ENCODE measurements at regions not wholly inside any gene's neighbourhood (a gene's known extent, or its start where the extent isn't known, plus 50 kb on each side); places are given as distances from the start of the nearest gene placed in this dataset.

GRCh38 chr9:89839952-89840351, 235.1 kb downstream of the GADD45G start:
- Histone ChIP-seq H3K9me3 (no peaks in the 10 kb centered on the region), H3K27me3 (no peaks in the 10 kb centered on the region), H3K27ac (no peak overlapping the region), H3K36me3 (no peaks in the 10 kb centered on the region), H3K4me1 (peaks cover 0 to 23% of the 10 kb centered on the region in 2 donors), H3K4me3 (no peak overlapping the region)
- intact Hi-C loops (cut with DNase I) = no loop called here
- no peak for TF ChIP-seq CTCF (IDR thresholded peaks at IDR 0.05)
- ATAC-seq (peak; percentile 12), DNase-seq (no peak)

GRCh38 chr9:89841456-89841855, 236.6 kb downstream of the GADD45G start:
- intact Hi-C loops (cut with DNase I) = no loop called here
- H3K9me3 ChIP-seq = no peaks in the 10 kb centered on the region
- H3K4me1 ChIP-seq = peaks cover 0 to 31% of the 10 kb centered on the region in 2 donors
- H3K4me3 ChIP-seq = no peak overlapping the region
- no peak for ATAC-seq
- no peaks in the 10 kb centered on the region for H3K36me3 ChIP-seq
- no peaks in the 10 kb centered on the region for H3K27me3 ChIP-seq
- no peak overlapping the region for H3K27ac ChIP-seq
- TF ChIP-seq CTCF (IDR thresholded peaks at IDR 0.05) = no peak
- no peak for DNase-seq

GRCh38 chr9:89842267-89842768, 237.5 kb downstream of the GADD45G start:
- intact Hi-C loops (cut with DNase I) = no loop called here
- H3K27me3 ChIP-seq = no peaks in the 10 kb centered on the region
- H3K4me1 ChIP-seq = peaks cover 0 to 31% of the 10 kb centered on the region in 2 donors
- H3K9me3 ChIP-seq = no peaks in the 10 kb centered on the region
- TF ChIP-seq CTCF (IDR thresholded peaks at IDR 0.05) = no peak
- H3K27ac ChIP-seq = peak overlapping the region in 1 of 2 donors; percentile 13
- peak; percentile 44 for ATAC-seq
- H3K36me3 ChIP-seq = no peaks in the 10 kb centered on the region
- no peak overlapping the region for H3K4me3 ChIP-seq
- peak in 1 of 4 donors; percentile 63 for DNase-seq

- Histone ChIP-seq H3K4me3 (no peak overlapping the region), H3K36me3 (no peaks in the 10 kb centered on the region), H3K27ac (peak overlapping the region in 1 of 2 donors; percentile 13), H3K4me1 (peaks cover 0 to 31% of the 10 kb centered on the region in 2 donors), H3K9me3 (no peaks in the 10 kb centered on the region), H3K27me3 (no peaks in the 10 kb centered on the region)
- no peak for TF ChIP-seq CTCF (IDR thresholded peaks at IDR 0.05)
- DNase-seq (no peak), ATAC-seq (no peak)
- intact Hi-C loops (cut with DNase I) = no loop called here
These were observed 238.3 kb downstream of the GADD45G start for GRCh38 chr9:89843074-89843473.

GRCh38 chr9:89843591-89843990, 238.8 kb downstream of the GADD45G start:
- H3K4me3 ChIP-seq = no peak overlapping the region
- intact Hi-C loops (cut with DNase I) = no loop called here
- no peaks in the 10 kb centered on the region for H3K36me3 ChIP-seq
- peaks cover 0 to 31% of the 10 kb centered on the region in 2 donors for H3K4me1 ChIP-seq
- no peak for ATAC-seq
- no peaks in the 10 kb centered on the region for H3K27me3 ChIP-seq
- no peak for TF ChIP-seq CTCF (IDR thresholded peaks at IDR 0.05)
- peak overlapping the region; percentile 50 to 58 for H3K27ac ChIP-seq
- no peaks in the 10 kb centered on the region for H3K9me3 ChIP-seq
- no peak for DNase-seq
